Skeletal muscle cell (primary cell): ENCODE measurements at regions not wholly inside any gene's neighbourhood (a gene's known extent, or its start where the extent isn't known, plus 50 kb on each side); places are given as distances from the start of the nearest gene placed in this dataset.

Experiments
- DNase-seq: peaks from one replicate; pipeline ENCODE4 v3.0.0-alpha.2; 2010; ENCODE audit warnings: low read depth
- H3K4me3 ChIP-seq: 2 replicates; pipeline ENCODE4 v1.5.1; 2011; ENCODE audit warnings: low read depth, mild to moderate bottlenecking, control low read depth, low read length, moderate library complexity

DNA sequence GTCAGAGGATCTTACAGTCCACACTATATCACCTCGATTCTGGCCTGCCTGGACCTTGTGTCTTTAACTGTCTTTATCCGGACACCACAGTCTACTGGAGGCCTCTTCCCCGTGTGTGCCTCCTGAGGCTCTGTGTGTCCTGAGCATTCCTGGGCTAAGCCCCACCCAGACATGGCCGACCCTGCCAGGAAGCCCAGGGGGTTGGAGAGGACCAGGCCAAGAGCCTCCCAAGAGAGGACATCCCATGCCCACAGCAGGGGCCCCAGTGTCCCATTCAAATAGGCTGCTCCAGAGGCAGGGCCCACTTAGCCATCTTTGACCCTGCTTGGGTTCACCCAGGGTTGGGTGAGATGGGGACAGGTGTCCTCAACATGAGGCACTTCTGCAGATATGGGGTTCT lies 84.7 kb upstream of the OTOS start:
- DNase-seq = no peak
- H3K4me3 ChIP-seq = no peak overlapping the region

DNA sequence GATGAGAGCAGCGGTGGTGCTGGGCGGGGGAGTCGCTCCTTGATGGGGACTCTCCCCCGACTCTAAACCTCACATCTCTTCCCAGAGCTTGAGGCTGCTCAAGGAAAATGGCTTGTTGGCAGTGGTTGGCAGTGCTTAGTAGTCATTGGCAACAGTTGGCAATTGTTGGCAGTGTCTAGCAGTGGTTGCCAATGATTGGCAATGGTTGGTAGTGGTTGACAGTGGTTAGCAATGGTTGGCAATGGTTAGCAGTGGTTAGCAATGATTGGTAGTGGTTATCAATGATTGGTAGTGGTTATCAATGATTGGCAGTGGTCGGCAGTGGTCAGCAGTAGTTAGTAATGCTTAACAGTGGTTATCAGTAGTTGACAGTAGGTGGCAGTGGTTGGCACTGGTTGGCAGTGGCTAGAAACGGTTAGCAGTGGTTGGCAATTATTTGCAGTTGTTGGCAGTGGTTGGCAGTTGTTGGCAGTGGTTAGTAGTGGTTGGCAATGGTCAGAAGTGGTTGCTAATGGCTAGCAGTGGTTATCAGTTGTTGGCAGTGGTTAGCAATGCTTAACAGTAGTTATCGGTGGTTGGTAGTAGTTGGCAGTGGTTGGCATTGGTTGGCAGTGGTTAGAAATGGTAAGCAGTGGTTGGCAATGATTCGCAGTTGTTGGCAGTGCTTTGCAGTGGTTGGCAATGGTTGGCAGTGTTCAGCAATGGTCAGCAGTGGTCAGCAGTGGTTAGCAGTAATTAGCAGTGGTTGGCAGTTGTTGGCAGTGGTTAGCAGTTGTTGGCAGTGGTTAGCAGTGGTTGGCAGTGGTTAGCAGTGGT lies 85.4 kb upstream of the OTOS start:
- no peak for DNase-seq
- H3K4me3 ChIP-seq = no peak overlapping the region

DNA sequence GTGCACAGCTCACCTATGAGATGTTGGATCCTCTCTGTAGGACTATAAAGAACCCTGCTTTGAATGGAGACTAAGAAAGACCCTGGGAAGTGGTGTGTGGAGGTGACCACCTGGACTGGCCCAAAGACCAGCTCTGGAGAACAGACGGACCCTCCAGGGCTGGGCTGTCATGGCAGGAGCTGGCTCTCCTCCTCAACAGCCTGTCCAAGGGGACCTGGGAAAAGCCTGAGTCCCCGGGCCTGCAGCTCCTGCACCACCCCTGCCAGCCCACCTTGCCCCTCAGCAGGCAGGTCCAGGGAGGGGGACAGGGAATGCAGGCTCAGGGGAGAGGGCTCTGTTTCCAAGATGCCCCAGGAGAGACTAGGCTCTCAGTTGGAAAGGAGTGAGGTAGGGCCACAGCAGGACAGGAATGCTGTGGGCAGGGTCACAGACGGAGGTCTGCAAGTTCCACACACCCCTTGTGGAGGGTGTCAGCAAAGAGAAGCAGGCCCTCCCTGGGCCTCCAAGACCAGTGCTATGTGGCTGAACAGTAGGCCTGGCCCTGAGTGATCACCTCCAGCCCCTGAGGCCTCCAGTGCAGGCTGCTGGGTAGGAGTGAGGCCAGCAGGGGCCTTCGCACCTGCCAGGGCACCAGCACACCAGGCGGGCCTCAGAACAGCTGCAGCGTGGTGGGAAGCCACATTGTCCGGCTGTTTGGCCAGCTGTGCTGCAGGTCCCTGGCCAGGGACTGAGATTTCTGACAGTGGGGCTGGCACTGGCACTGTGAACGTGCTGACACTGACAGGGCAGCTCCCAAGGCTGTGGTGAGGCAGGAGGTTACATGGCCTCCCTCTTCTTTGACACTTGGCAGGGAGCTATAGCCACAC lies 86.4 kb upstream of the OTOS start:
- DNase-seq = no peak
- H3K4me3 ChIP-seq = no peak overlapping the region

DNA sequence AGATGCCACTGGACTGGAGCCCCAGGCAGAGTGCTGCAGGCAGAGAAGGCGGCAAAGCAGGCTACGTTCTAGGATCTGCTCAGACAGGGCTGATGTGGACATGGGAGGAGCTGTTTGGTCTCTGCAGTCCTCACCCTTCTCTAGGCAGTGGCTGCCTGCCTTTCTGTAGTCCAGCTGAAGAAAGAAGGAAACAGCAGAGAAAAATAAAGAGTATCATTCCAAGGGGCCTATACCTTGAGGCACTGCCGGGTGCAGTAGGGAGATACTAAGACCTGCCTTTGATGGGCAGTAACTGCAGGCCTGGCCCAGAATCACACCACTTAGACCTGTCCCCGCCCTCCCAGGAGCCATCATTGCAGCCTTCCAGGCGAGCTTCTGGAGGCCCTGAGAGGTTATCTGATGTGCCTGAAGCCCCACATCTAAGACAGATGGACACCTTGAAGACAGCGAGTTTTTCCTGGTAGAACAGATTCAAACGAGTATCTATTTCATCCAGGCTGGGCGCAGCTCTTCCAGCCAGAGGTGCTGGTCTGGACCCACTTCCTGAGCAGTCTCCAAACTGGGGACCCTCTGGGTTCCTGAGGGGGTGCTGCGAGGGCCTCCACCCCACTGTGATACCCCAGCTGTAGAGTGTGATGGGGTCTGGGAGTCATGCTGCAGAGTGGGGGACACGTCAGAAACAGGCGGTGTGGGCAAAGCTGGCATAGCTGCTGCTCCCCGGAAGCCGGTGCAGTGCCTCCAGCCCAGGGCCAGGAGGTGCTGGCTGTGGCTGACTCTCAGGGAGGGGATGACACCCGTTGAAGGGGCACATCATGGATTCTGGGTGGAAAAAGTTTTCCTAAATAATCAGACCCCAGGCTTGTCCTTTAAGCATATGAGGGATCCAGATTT lies 87.3 kb upstream of the OTOS start:
- DNase-seq = no peak
- H3K4me3 ChIP-seq = no peak overlapping the region

DNA sequence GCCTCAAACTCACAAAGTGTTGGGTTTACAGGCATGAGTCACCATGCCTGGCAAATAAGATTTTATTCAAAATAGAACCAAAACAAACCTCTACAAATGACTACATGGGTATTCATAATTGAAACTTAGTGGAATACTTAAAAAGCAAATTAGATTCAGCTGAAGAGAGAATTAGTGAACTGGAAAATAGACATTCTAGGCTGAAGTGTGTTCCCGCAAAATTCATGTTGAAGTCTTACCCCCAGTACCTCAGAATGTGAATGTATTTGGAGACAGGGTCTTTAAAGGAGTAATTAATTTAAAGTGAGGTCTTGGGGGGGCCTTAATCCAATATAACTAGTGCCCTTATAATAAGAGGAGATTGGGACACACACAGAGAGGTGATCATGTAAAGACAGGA lies 88.5 kb upstream of the OTOS start:
- no peak overlapping the region for H3K4me3 ChIP-seq
- DNase-seq = no peak

DNA sequence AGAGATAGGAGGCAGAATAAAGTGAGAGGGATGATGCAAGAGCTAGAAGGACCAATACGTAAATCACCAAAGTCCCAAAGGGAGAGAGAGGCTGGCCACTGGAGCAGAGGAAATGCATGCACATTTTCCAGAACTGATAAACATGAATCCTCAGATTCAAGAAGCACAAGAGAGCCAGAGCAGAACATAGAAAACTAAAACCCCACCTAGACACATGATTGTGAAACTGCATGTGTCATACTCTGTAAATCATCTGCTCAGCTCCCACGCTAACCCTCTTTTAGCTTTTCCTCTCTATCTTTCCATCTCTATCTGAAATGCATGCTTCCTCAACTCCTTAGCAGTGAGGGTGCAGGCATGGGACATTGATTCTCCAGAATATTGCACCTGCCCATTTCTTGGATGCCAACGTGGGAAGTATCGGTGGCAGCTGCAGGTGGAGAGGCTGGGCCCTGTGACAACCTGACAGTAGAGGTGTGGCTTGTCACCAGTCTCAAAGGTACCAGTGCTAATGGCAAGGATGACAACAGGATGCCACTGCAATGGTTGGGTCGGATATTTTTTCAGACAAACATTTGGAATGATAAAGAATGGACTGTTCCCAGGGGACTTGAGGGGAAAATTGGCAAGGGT lies 89.3 kb upstream of the OTOS start:
- no peak for DNase-seq
- H3K4me3 ChIP-seq = no peak overlapping the region

DNA sequence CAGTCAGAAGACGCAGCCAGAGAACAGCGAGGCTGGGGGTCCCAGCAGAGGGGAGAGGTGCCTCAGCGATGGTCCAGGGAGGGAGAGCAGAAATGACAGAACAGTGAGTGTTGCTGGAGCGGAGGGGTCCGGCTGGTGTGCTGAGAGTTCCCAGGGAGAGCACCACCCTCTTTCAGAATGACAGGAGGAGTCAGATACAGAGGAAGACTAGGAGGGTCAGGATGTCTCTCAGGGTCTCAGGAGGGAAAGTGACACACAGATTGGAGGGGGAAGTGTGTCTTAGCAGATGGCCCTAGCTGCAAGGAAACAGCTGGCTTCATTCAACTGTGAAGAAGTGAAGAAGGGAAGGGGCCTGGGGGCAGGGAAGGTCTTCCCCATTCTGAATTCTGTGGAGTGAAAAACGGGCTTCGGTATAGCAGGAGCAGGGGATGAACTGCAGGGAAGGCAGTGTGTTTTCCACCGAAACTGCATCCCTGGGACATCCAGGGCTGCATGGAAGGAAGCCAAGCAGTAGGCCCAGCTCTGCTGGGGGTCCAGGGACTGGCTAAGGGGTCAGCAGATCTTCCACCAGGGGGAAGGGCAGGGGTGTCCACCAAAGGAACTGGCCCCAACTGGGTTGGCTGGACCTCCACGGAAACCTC lies 90.0 kb upstream of the OTOS start:
- H3K4me3 ChIP-seq = no peak overlapping the region
- no peak for DNase-seq

DNA sequence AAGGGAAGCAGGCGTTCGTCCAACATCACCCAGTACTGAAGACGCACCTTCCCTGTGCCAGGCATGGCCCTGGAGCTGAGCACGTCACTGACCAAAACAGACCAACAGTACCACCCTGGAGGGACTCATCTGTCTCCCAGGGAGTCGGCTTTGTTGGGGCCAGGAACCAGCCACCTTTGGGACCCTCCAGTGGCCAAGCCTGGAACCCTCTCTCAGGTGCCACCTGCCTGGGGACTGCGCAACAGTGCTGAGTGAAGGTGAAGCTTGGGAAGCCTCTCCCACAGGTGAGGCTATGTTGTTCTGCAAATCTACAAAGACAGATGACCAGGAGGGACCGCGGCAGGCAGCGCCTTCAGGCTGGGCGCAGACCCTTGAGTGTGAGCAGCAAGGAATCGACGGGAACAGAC lies 91.4 kb upstream of the OTOS start:
- DNase-seq = no peak
- no peak overlapping the region for H3K4me3 ChIP-seq

DNA sequence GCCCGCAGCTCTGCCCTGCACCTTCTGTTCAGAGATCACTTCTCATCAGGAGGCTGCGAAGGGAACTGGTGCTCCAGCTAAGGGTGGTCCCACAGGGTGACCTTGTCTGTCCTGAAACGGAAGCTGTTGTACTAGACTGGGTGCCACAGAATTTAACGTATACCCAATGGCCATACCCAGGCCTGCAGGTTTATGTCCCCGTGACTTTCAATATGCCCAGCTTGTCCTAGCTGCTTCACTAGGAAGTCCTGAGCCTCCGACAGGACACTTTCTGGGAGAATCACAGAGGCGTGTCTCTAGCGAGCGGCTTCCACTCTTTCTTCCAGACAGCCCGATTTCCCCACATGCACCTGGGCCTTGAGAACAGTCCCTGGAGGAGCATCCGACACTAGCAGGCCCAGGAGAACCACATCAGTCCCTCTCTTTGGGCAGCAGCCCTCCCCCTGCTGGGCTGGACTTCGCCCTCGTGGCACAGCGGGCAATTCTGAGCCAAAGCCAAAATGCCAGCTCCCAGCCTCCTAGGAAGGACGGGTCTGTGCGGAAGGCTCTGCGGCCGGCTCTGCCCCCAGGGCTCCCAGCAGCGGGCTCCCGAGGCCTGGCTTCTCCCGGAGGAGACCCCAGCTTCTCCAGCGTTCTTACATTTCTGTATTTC lies 91.9 kb upstream of the OTOS start:
- H3K4me3 ChIP-seq = no peak overlapping the region
- DNase-seq = no peak

DNA sequence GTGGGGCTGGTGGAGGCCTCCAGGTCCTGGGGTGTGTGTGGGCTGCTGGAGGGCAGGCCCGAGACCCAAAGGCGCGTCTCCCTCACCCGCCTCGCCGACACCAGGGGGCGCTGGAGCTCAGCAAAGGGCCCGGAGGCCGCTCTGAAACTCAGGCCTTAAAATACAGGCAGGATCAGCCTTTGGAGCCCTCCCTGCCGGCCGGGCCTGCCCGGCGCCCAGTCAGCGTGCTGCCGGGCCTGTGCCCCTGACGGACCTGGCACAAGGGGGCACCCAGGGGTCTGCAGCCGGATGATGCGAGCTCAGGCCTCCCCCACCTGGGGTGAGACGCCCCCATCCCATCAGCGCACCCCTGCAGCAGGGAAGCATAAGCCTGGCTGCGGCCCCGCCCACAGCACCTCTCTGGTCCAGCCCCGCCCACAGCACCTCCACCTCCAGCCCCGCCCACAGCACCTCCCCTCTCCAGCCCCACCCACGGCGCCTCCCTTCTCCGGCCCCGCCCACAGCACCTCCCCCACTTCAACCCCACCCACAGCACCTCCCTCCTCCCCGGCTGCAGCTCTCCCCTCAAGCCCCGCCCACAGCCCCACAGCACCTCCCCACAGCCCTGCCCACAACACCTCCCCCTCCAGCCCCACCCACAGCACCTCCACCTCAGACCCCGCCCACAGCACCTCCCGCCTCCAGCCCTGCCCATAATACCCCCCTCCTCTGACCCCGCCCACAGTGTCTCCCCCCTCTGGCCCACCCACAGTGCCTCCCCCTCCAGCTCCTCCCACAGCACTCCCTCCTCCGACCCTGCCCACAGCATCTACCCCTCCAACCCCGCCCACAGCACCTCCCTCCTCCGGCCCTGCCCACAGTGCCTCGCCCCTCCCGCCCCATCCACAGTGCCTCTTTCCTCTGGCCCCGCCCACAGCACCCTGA lies 92.8 kb upstream of the OTOS start:
- H3K4me3 ChIP-seq = peak overlapping the region; percentile 33
- DNase-seq = no peak

DNA sequence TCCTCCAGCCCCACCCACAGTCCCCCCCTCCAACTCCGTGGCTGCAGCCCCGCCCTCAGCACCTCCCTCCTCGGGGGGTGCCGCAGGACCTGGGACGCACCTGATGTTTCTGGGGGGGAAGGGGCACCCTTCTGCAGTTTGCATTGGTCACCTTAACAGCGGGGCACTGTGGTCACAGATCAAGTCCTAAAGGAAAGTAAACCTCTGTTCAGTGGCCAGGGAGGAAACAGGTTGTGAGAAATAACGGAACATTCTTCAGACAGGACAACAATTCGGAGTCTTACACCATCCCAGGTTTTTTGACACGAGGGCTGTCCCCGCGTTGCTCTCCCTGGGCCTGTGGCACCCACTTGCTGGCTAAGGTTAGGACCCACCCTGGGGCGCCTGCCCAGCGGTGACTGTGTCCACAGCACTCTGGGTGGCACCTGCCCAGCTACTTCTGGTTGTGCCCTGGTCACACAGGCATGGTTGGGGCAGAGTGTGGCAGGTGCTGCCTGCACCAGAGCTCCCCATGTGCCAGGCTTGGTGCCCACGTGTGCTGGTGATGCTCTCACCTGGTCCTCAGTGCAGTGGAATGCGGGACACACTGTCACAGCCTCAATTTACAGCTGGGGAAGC lies 93.5 kb upstream of the OTOS start:
- no peak overlapping the region for H3K4me3 ChIP-seq
- DNase-seq = no peak

DNA sequence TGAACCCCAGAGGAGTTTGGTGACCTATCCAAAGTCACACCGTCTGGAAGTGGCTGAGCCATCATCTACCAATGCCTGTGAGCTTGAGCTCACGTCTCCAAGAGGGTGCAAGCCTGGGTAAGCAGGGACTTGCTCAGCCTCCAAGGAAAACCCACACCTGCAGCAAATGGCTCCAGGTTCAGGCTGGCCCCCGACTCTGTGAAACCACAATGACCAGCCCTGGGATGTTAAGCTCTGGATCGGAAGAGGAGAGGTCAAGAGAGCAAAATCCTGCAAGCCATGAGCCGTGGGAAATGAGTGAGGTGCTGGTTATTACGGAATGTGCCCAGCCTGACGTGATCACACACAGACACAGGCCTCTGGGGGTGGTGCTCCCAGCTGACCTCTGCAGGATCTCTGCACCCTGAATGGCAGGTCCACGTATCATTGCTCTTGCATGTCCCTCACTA lies 94.1 kb upstream of the OTOS start:
- no peak for DNase-seq
- no peak overlapping the region for H3K4me3 ChIP-seq

DNA sequence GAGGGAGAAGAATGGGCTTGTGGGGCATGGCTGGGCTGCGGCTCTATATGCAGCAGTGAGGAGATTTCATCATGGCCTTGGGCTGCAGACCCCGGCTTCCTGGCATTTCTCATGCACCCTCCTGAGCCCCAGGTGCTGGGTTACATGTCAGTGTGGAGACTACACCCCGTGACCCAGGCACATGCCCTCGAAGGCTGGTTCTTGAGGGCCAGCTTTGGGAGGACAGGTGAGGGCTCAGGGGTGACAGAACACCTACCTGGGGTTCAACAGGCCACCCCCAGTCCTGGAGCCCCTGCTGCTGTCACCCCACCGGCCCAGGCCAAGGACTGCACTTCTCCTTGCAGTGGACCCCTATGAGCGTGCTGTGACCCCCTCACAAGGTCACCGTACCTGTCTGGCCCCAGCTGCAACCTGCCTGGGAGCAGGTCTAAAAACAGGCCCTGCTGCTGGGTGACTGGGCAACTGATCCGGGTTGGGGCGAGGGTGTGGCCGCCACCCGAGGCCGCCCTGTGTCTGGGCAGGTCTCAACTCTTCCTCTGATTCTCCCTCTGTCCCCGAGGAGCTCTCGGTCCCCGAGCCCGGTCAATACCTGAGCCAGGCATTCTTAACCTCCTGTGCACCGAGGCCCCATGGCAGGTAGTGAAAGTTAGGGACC lies 94.8 kb upstream of the OTOS start:
- DNase-seq = no peak

DNA sequence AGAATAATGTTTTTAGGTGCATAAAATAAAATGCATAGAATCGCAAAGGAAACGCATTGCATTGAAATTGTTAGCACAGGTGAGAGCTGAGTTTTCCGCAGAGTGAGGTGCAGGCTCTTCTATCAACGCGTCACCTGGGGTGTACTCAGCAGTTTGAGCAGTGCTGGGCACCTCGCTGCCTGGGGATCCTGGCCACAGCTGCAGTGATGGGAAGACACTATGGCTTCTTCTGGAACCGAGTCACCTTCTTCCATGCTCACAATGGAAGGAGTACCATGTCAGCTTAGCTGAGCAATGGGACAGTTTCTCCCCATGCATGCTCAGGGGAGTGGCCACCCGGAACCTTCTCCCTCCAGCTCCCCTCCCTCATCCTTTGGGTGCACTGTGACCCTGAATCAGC lies 95.4 kb upstream of the OTOS start:
- no peak overlapping the region for H3K4me3 ChIP-seq
- no peak for DNase-seq

More for the DNA sequence above, 94.8 kb upstream of the OTOS start:
- H3K4me3 ChIP-seq = no peak overlapping the region

DNA sequence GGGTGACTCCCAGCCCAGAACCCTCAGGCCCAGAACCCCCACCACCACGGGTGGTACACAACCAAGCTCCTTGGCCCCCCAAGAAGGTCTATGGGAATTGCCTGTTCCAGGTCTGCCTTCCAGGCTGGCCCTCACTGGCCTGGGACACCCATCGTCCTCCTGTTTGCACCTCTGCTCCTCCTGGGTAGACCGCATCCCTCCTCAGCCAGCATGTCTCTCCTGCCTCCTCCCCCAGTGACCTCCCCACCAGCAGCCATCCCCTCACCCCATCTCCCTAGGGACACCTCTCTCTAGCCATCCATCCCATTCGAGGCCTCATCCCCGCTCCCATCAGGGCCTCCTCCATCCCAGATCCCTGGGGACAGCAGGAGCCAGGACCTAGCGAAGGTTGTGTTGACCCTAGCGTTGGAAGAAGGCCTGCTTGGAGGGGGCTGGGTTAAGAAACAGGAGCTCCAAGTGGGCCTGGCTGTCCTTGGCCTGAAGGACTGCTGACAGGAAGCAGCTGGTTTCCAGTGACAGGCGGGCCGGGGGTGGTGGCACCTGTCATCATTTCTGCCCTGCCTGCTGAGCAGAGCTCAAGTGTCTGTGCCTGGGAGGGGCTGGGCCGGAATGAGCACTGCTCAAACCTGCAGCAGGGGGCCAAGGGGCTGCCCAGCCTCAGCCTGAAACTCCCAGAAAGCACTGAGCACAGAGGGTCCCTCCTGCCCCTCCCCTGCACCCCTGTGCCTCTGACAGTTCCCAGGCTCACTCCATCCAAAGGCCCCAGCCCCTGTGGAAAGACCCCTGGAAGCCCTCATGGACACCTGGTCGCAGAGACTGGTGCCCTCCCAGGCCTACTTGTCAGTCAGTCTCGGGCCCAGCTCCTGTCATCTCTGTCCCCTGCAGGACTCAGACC lies 96.0 kb upstream of the OTOS start:
- H3K4me3 ChIP-seq = no peak overlapping the region
- no peak for DNase-seq
